ENCODE measurements at regions not wholly inside any gene's neighbourhood (a gene's known extent, or its start where the extent isn't known, plus 50 kb on each side); places are given as distances from the start of the nearest gene placed in this dataset.
A peak's percentile ranks its signal among the peaks of the same experiment; 100 is the strongest.

- DNase-seq = no peak
Observed at GRCh38 chr3:34924961-34925360, 714.4 kb upstream of the ARPP21 start.

- no peak for DNase-seq
Observed at GRCh38 chr3:34925851-34926250, 713.5 kb upstream of the ARPP21 start.

GRCh38 chr3:34929036-34929435 lies 710.3 kb upstream of the ARPP21 start:
- DNase-seq = no peak

GRCh38 chr3:34934660-34935059 lies 704.7 kb upstream of the ARPP21 start:
- no peak for DNase-seq

GRCh38 chr3:34938784-34939183 lies 700.5 kb upstream of the ARPP21 start:
- no peak for DNase-seq

GRCh38 chr3:34942256-34942655 lies 697.1 kb upstream of the ARPP21 start:
- DNase-seq = no peak

- no peak for DNase-seq
Observed at GRCh38 chr3:34947834-34948233, 691.5 kb upstream of the ARPP21 start.

GRCh38 chr3:34948517-34948916 lies 690.8 kb upstream of the ARPP21 start:
- no peak for DNase-seq

- no peak for DNase-seq
Observed at GRCh38 chr3:34955680-34956079, 683.6 kb upstream of the ARPP21 start.

- no peak for DNase-seq
Observed at GRCh38 chr3:34956511-34956910, 682.8 kb upstream of the ARPP21 start.

GRCh38 chr3:34957677-34958076 lies 681.6 kb upstream of the ARPP21 start:
- no peak for DNase-seq

- DNase-seq = no peak
Observed at GRCh38 chr3:34969513-34969912, 669.8 kb upstream of the ARPP21 start.

- no peak for DNase-seq
Observed at GRCh38 chr3:34972481-34972880, 666.8 kb upstream of the ARPP21 start.

- no peak for DNase-seq
Observed at GRCh38 chr3:34973586-34973985, 665.7 kb upstream of the ARPP21 start.

- no peak for DNase-seq
Observed at GRCh38 chr3:34983631-34984030, 655.7 kb upstream of the ARPP21 start.

GRCh38 chr3:34988296-34988695 lies 651.0 kb upstream of the ARPP21 start:
- no peak for DNase-seq

- no peak for DNase-seq
Observed at GRCh38 chr3:34995796-34996430, 643.4 kb upstream of the ARPP21 start.

GRCh38 chr3:34998902-34999301 lies 640.4 kb upstream of the ARPP21 start:
- no peak for DNase-seq

- no peak for DNase-seq
Observed at GRCh38 chr3:35012214-35012613, 627.1 kb upstream of the ARPP21 start.

- no peak for DNase-seq
Observed at GRCh38 chr3:35028157-35028556, 611.2 kb upstream of the ARPP21 start.

GRCh38 chr3:35042210-35042991 lies 596.9 kb upstream of the ARPP21 start:
- peak; percentile 13 for DNase-seq

- no peak for DNase-seq
Observed at GRCh38 chr3:35043040-35043439, 596.3 kb upstream of the ARPP21 start.

- DNase-seq = no peak
Observed at GRCh38 chr3:35044190-35044589, 595.1 kb upstream of the ARPP21 start.

- DNase-seq = no peak
Observed at GRCh38 chr3:35045118-35045517, 594.2 kb upstream of the ARPP21 start.

- no peak for DNase-seq
Observed at GRCh38 chr3:35064761-35065160, 574.6 kb upstream of the ARPP21 start.
